ENCODE measurements at regions not wholly inside any gene's neighbourhood (a gene's known extent, or its start where the extent isn't known, plus 50 kb on each side); places are given as distances from the start of the nearest gene placed in this dataset.

DNA sequence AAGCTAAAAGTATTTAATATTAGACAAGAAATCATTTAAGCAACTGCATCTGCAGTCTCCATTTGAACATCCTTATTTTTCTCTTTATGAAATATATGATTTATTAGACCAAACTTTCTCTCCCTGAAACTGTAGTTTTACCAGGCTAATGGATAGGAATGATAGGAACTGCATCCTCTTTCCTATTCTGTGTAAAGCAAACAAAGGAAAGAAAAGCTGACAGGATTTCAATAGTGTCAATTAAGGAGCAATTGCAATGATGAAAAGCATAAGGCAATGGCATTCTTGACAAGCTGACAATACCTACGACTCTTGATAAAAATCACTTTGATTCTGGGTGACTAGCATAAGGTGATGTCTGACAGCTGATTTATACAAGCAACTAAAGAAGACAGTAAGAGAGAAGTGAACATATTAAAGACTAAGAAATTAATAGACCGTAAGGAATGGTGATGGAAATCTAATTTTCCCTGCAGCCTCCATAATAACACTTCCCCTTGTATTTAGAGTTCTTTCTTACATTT lies 502.5 kb downstream of the TECRL start:
- H3K4me1 ChIP-seq (ENCODE audit: control insufficient read depth in 3 of 3, insufficient read depth in 2 of 3, low read depth in 1 of 3, low read length in 2 of 3) = no peaks in the 10 kb centered on the region
- no peaks in the 10 kb centered on the region for H3K36me3 ChIP-seq (ENCODE audit: control insufficient read depth in 3 of 3, insufficient read depth in 2 of 3, low read depth in 1 of 3, low read length in 3 of 3)
- no peaks in the 10 kb centered on the region for H3K27me3 ChIP-seq (ENCODE audit: control insufficient read depth in 3 of 3, insufficient read depth in 3 of 3, low read length in 3 of 3)
- no peak overlapping the region for H3K4me3 ChIP-seq (ENCODE audit: low read depth in 1 of 3, low read length in 3 of 3)
- no peaks in the 10 kb centered on the region for H3K9me3 ChIP-seq (ENCODE audit: control insufficient read depth in 2 of 2, insufficient read depth in 1 of 2, low read depth in 1 of 2, low read length in 1 of 2)
- FAIRE-seq (no peak), DNase-seq (no peak)
- no peak overlapping the region for H3K27ac ChIP-seq (ENCODE audit: low read depth in 1 of 3, low read length in 2 of 3)
- 52 to 75% (median 65%) methylated on average over 2 of the region's 2 CpGs for WGBS, 3 donors

GRCh38 chr4:63904201-63904600 lies 505.0 kb downstream of the TECRL start:
- 65 to 74% (median 69%) methylated on average over 3 of the region's 3 CpGs for WGBS, 3 donors
- Histone ChIP-seq H3K4me3 (ENCODE audit: low read depth in 1 of 3, low read length in 3 of 3) (no peak overlapping the region), H3K36me3 (ENCODE audit: control insufficient read depth in 3 of 3, insufficient read depth in 2 of 3, low read depth in 1 of 3, low read length in 3 of 3) (no peaks in the 10 kb centered on the region), H3K4me1 (ENCODE audit: control insufficient read depth in 3 of 3, insufficient read depth in 2 of 3, low read depth in 1 of 3, low read length in 2 of 3) (no peaks in the 10 kb centered on the region), H3K9me3 (ENCODE audit: control insufficient read depth in 2 of 2, insufficient read depth in 1 of 2, low read depth in 1 of 2, low read length in 1 of 2) (no peaks in the 10 kb centered on the region), H3K27me3 (ENCODE audit: control insufficient read depth in 3 of 3, insufficient read depth in 3 of 3, low read length in 3 of 3) (no peaks in the 10 kb centered on the region), H3K27ac (ENCODE audit: low read depth in 1 of 3, low read length in 2 of 3) (no peak overlapping the region)
- DNase-seq (no peak), FAIRE-seq (no peak)

- WGBS, 3 donors = 23 to 29% (median 28%) methylated on average over 2 of the region's 2 CpGs
- no peak for FAIRE-seq
- H3K36me3 ChIP-seq (ENCODE audit: control insufficient read depth in 3 of 3, insufficient read depth in 2 of 3, low read depth in 1 of 3, low read length in 3 of 3) = no peaks in the 10 kb centered on the region
Observed at GRCh38 chr4:63901304-63901703, 507.9 kb downstream of the TECRL start.

DNA sequence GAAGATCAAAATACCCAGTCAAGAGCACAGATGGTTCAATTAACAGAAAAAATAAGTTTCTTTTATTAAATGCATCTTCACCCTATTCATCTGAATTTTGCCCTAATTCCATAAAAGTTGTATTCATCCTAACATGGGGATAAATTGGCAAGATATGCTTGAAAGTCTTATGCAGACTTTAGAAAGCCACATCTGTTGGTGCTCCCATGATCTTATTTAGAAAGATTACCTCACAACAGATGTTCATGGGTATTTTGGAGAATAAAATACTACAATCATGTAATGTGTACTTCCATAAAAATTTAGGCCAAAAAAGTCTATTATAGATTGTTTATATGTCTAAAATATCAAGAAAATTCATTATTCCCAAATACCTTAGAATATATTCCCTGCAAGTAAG lies 510.3 kb downstream of the TECRL start:
- Histone ChIP-seq H3K4me1 (ENCODE audit: control insufficient read depth in 3 of 3, insufficient read depth in 2 of 3, low read depth in 1 of 3, low read length in 2 of 3) (no peaks in the 10 kb centered on the region), H3K4me3 (ENCODE audit: low read depth in 1 of 3, low read length in 3 of 3) (no peak overlapping the region), H3K27ac (ENCODE audit: low read depth in 1 of 3, low read length in 2 of 3) (no peak overlapping the region), H3K27me3 (ENCODE audit: control insufficient read depth in 3 of 3, insufficient read depth in 3 of 3, low read length in 3 of 3) (no peaks in the 10 kb centered on the region), H3K36me3 (ENCODE audit: control insufficient read depth in 3 of 3, insufficient read depth in 2 of 3, low read depth in 1 of 3, low read length in 3 of 3) (no peaks in the 10 kb centered on the region), H3K9me3 (ENCODE audit: control insufficient read depth in 2 of 2, insufficient read depth in 1 of 2, low read depth in 1 of 2, low read length in 1 of 2) (no peaks in the 10 kb centered on the region)
- no peak for DNase-seq
- FAIRE-seq = no peak

More at GRCh38 chr4:63901304-63901703, 507.9 kb downstream of the TECRL start:
- Histone ChIP-seq H3K4me3 (ENCODE audit: low read depth in 1 of 3, low read length in 3 of 3) (no peak overlapping the region), H3K9me3 (ENCODE audit: control insufficient read depth in 2 of 2, insufficient read depth in 1 of 2, low read depth in 1 of 2, low read length in 1 of 2) (no peaks in the 10 kb centered on the region), H3K4me1 (ENCODE audit: control insufficient read depth in 3 of 3, insufficient read depth in 2 of 3, low read depth in 1 of 3, low read length in 2 of 3) (no peaks in the 10 kb centered on the region), H3K27ac (ENCODE audit: low read depth in 1 of 3, low read length in 2 of 3) (no peak overlapping the region), H3K27me3 (ENCODE audit: control insufficient read depth in 3 of 3, insufficient read depth in 3 of 3, low read length in 3 of 3) (no peaks in the 10 kb centered on the region)
- no peak for DNase-seq

- Histone ChIP-seq H3K27me3 (ENCODE audit: control insufficient read depth in 3 of 3, insufficient read depth in 3 of 3, low read length in 3 of 3) (no peaks in the 10 kb centered on the region), H3K4me3 (ENCODE audit: low read depth in 1 of 3, low read length in 3 of 3) (no peak overlapping the region), H3K4me1 (ENCODE audit: control insufficient read depth in 3 of 3, insufficient read depth in 2 of 3, low read depth in 1 of 3, low read length in 2 of 3) (no peaks in the 10 kb centered on the region), H3K9me3 (ENCODE audit: control insufficient read depth in 2 of 2, insufficient read depth in 1 of 2, low read depth in 1 of 2, low read length in 1 of 2) (no peaks in the 10 kb centered on the region), H3K27ac (ENCODE audit: low read depth in 1 of 3, low read length in 2 of 3) (no peak overlapping the region), H3K36me3 (ENCODE audit: control insufficient read depth in 3 of 3, insufficient read depth in 2 of 3, low read depth in 1 of 3, low read length in 3 of 3) (no peaks in the 10 kb centered on the region)
- DNase-seq (no peak), FAIRE-seq (no peak)
Observed at GRCh38 chr4:63894161-63894560, 515.1 kb downstream of the TECRL start.

DNA sequence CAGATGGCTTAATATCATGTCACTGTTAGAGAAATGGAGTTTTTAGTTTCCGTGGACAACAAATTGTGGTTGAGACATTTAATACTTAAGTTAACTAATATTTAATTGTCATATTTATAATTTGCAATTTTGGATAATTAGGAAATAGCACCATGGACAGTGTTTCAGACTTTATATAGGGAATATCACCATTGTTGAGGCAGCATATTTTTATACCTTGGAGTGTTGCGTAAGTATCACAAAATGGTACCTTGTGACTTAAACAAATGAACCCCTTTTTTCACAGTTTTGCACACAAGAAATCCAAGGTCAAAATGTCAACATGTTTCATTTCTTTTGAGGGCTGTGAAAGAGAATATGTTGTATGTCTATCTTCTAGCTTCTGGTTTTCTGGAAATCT lies 539.9 kb downstream of the TECRL start:
- 93 to 95% (median 93%) methylated on average over 2 of the region's 2 CpGs for WGBS, 3 donors
- H3K36me3 ChIP-seq (ENCODE audit: control insufficient read depth in 3 of 3, insufficient read depth in 2 of 3, low read depth in 1 of 3, low read length in 3 of 3) = no peaks in the 10 kb centered on the region
- H3K27ac ChIP-seq (ENCODE audit: low read depth in 1 of 3, low read length in 2 of 3) = no peak overlapping the region
- no peak for DNase-seq
- no peak overlapping the region for H3K4me3 ChIP-seq (ENCODE audit: low read depth in 1 of 3, low read length in 3 of 3)
- no peaks in the 10 kb centered on the region for H3K9me3 ChIP-seq (ENCODE audit: control insufficient read depth in 2 of 2, insufficient read depth in 1 of 2, low read depth in 1 of 2, low read length in 1 of 2)
- no peak for FAIRE-seq
- H3K27me3 ChIP-seq (ENCODE audit: control insufficient read depth in 3 of 3, insufficient read depth in 3 of 3, low read length in 3 of 3) = no peaks in the 10 kb centered on the region
- H3K4me1 ChIP-seq (ENCODE audit: control insufficient read depth in 3 of 3, insufficient read depth in 2 of 3, low read depth in 1 of 3, low read length in 2 of 3) = no peaks in the 10 kb centered on the region

GRCh38 chr4:63851496-63851895 lies 557.8 kb downstream of the TECRL start:
- Histone ChIP-seq H3K4me1 (ENCODE audit: control insufficient read depth in 3 of 3, insufficient read depth in 2 of 3, low read depth in 1 of 3, low read length in 2 of 3) (no peaks in the 10 kb centered on the region), H3K36me3 (ENCODE audit: control insufficient read depth in 3 of 3, insufficient read depth in 2 of 3, low read depth in 1 of 3, low read length in 3 of 3) (no peaks in the 10 kb centered on the region), H3K4me3 (ENCODE audit: low read depth in 1 of 3, low read length in 3 of 3) (no peak overlapping the region), H3K27me3 (ENCODE audit: control insufficient read depth in 3 of 3, insufficient read depth in 3 of 3, low read length in 3 of 3) (no peaks in the 10 kb centered on the region), H3K27ac (ENCODE audit: low read depth in 1 of 3, low read length in 2 of 3) (no peak overlapping the region), H3K9me3 (ENCODE audit: control insufficient read depth in 2 of 2, insufficient read depth in 1 of 2, low read depth in 1 of 2, low read length in 1 of 2) (no peaks in the 10 kb centered on the region)
- FAIRE-seq = peak; percentile 39
- 78 to 90% (median 86%) methylated on average over 2 of the region's 2 CpGs for WGBS, 3 donors
- no peak for DNase-seq

- H3K9me3 ChIP-seq (ENCODE audit: control insufficient read depth in 2 of 2, insufficient read depth in 1 of 2, low read depth in 1 of 2, low read length in 1 of 2) = peaks cover 0 to 8% of the 10 kb centered on the region in 2 donors
- H3K27me3 ChIP-seq (ENCODE audit: control insufficient read depth in 3 of 3, insufficient read depth in 3 of 3, low read length in 3 of 3) = no peaks in the 10 kb centered on the region
- FAIRE-seq (no peak), DNase-seq (no peak)
- H3K36me3 ChIP-seq (ENCODE audit: control insufficient read depth in 3 of 3, insufficient read depth in 2 of 3, low read depth in 1 of 3, low read length in 3 of 3) = no peaks in the 10 kb centered on the region
- H3K4me1 ChIP-seq (ENCODE audit: control insufficient read depth in 3 of 3, insufficient read depth in 2 of 3, low read depth in 1 of 3, low read length in 2 of 3) = no peaks in the 10 kb centered on the region
- 65 to 72% (median 69%) methylated on average over 3 of the region's 3 CpGs for WGBS, 3 donors
- no peak overlapping the region for H3K4me3 ChIP-seq (ENCODE audit: low read depth in 1 of 3, low read length in 3 of 3)
- no peak overlapping the region for H3K27ac ChIP-seq (ENCODE audit: low read depth in 1 of 3, low read length in 2 of 3)
Observed at GRCh38 chr4:63841266-63841665, 568.0 kb downstream of the TECRL start.

GRCh38 chr4:63831590-63832155 lies 577.6 kb downstream of the TECRL start:
- FAIRE-seq = no peak
- Histone ChIP-seq H3K27me3 (ENCODE audit: control insufficient read depth in 3 of 3, insufficient read depth in 3 of 3, low read length in 3 of 3) (no peaks in the 10 kb centered on the region), H3K4me1 (ENCODE audit: control insufficient read depth in 3 of 3, insufficient read depth in 2 of 3, low read depth in 1 of 3, low read length in 2 of 3) (no peaks in the 10 kb centered on the region), H3K36me3 (ENCODE audit: control insufficient read depth in 3 of 3, insufficient read depth in 2 of 3, low read depth in 1 of 3, low read length in 3 of 3) (no peaks in the 10 kb centered on the region), H3K9me3 (ENCODE audit: control insufficient read depth in 2 of 2, insufficient read depth in 1 of 2, low read depth in 1 of 2, low read length in 1 of 2) (peaks cover 0 to 3% of the 10 kb centered on the region in 2 donors), H3K4me3 (ENCODE audit: low read depth in 1 of 3, low read length in 3 of 3) (no peak overlapping the region), H3K27ac (ENCODE audit: low read depth in 1 of 3, low read length in 2 of 3) (no peak overlapping the region)
- 46 to 55% (median 51%) methylated on average over 2 of the region's 2 CpGs for WGBS, 3 donors
- DNase-seq = no peak

Data from small intestine (tissue), 7 donors.